ENCODE measurements at regions not wholly inside any gene's neighbourhood (a gene's known extent, or its start where the extent isn't known, plus 50 kb on each side); places are given as distances from the start of the nearest gene placed in this dataset.

- no peak overlapping the region for H3K4me2 ChIP-seq (ENCODE audit: low read length)
- TF ChIP-seq EZH2phosphoT487 (IDR thresholded peaks at IDR 0.05; ENCODE audit: borderline replicate concordance, low read length): no peak
- TF ChIP-seq CTCF (IDR thresholded peaks at IDR 0.05; ENCODE audit: low read depth, low read length, poor library complexity, severe bottlenecking): no peak
- no peak overlapping the region for H3K27ac ChIP-seq (ENCODE audit: low read depth, low read length)
- H3K36me3 ChIP-seq (ENCODE audit: control insufficient read depth, low read length): no peaks in the 10 kb centered on the region
- H3K27me3 ChIP-seq (ENCODE audit: control insufficient read depth, low read length): peaks cover 5% of the 10 kb centered on the region; the same call in 1 of the 2 replicates
- H3K4me3 ChIP-seq (ENCODE audit: low read length): no peak overlapping the region
- H3K79me2 ChIP-seq (ENCODE audit: control insufficient read depth, low read length): no peaks in the 10 kb centered on the region
- H4K20me1 ChIP-seq (ENCODE audit: control insufficient read depth, insufficient read depth, low read depth, low read length): no peaks in the 10 kb centered on the region
- no peaks in the 10 kb centered on the region for H3K9me2 ChIP-seq (replicated peaks; ENCODE audit: control insufficient read depth, low read length)
- H3F3A ChIP-seq (ENCODE audit: control insufficient read depth, insufficient read depth): no peaks in the 10 kb centered on the region
- H3K9me3 ChIP-seq (ENCODE audit: control insufficient read depth, insufficient read depth, low read length): no peaks in the 10 kb centered on the region
- no peaks in the 10 kb centered on the region for H3K4me1 ChIP-seq (ENCODE audit: control insufficient read depth, low read length)
These were observed 92.5 kb downstream of the ATP23 start for GRCh38 chr12:58033831-58034230.

GRCh38 chr12:58034311-58034710, 92.9 kb downstream of the ATP23 start:
- peaks cover 5% of the 10 kb centered on the region; the same call in 1 of the 2 replicates for H3K27me3 ChIP-seq (ENCODE audit: control insufficient read depth, low read length)
- no peak overlapping the region for H3K27ac ChIP-seq (ENCODE audit: low read depth, low read length)
- no peak overlapping the region for H3K4me2 ChIP-seq (ENCODE audit: low read length)

GRCh38 chr12:58034712-58035111, 93.3 kb downstream of the ATP23 start:
- H3K79me2 ChIP-seq (ENCODE audit: control insufficient read depth, low read length): no peaks in the 10 kb centered on the region
- H3K27me3 ChIP-seq (ENCODE audit: control insufficient read depth, low read length): peaks cover 5% of the 10 kb centered on the region; the same call in 1 of the 2 replicates
- TF ChIP-seq CTCF (IDR thresholded peaks at IDR 0.05; ENCODE audit: low read depth, low read length, poor library complexity, severe bottlenecking) (no peak), EZH2phosphoT487 (IDR thresholded peaks at IDR 0.05; ENCODE audit: borderline replicate concordance, low read length) (no peak)
- no peaks in the 10 kb centered on the region for H3K36me3 ChIP-seq (ENCODE audit: control insufficient read depth, low read length)
- no peak overlapping the region for H3K4me2 ChIP-seq (ENCODE audit: low read length)
- H4K20me1 ChIP-seq (ENCODE audit: control insufficient read depth, insufficient read depth, low read depth, low read length): no peaks in the 10 kb centered on the region
- no peaks in the 10 kb centered on the region for H3K9me3 ChIP-seq (ENCODE audit: control insufficient read depth, insufficient read depth, low read length)
- no peak overlapping the region for H3K27ac ChIP-seq (ENCODE audit: low read depth, low read length)
- H3K9me2 ChIP-seq (replicated peaks; ENCODE audit: control insufficient read depth, low read length): no peaks in the 10 kb centered on the region
- no peak overlapping the region for H3K4me3 ChIP-seq (ENCODE audit: low read length)
- no peaks in the 10 kb centered on the region for H3K4me1 ChIP-seq (ENCODE audit: control insufficient read depth, low read length)
- H3F3A ChIP-seq (ENCODE audit: control insufficient read depth, insufficient read depth): no peaks in the 10 kb centered on the region

More at GRCh38 chr12:58034311-58034710, 92.9 kb downstream of the ATP23 start:
- no peak for TF ChIP-seq CTCF (IDR thresholded peaks at IDR 0.05; ENCODE audit: low read depth, low read length, poor library complexity, severe bottlenecking)
- TF ChIP-seq EZH2phosphoT487 (IDR thresholded peaks at IDR 0.05; ENCODE audit: borderline replicate concordance, low read length): no peak
- H3K79me2 ChIP-seq (ENCODE audit: control insufficient read depth, low read length): no peaks in the 10 kb centered on the region
- no peaks in the 10 kb centered on the region for H3K9me2 ChIP-seq (replicated peaks; ENCODE audit: control insufficient read depth, low read length)
- no peaks in the 10 kb centered on the region for H3K36me3 ChIP-seq (ENCODE audit: control insufficient read depth, low read length)
- no peaks in the 10 kb centered on the region for H3K4me1 ChIP-seq (ENCODE audit: control insufficient read depth, low read length)
- no peaks in the 10 kb centered on the region for H3F3A ChIP-seq (ENCODE audit: control insufficient read depth, insufficient read depth)
- H3K9me3 ChIP-seq (ENCODE audit: control insufficient read depth, insufficient read depth, low read length): no peaks in the 10 kb centered on the region
- no peak overlapping the region for H3K4me3 ChIP-seq (ENCODE audit: low read length)
- H4K20me1 ChIP-seq (ENCODE audit: control insufficient read depth, insufficient read depth, low read depth, low read length): no peaks in the 10 kb centered on the region

All from DOHH2 (cell line).